Neuronal stem cell (in vitro differentiated cells): ENCODE measurements at regions not wholly inside any gene's neighbourhood (a gene's known extent, or its start where the extent isn't known, plus 50 kb on each side); places are given as distances from the start of the nearest gene placed in this dataset.
A peak's percentile ranks its signal among the peaks of the same experiment; 100 is the strongest.

Experiments
- DNase-seq: peaks from one replicate; pipeline ENCODE4 v3.0.0-alpha.2; 2013; ENCODE audit warnings: low spot score
- H2AFZ ChIP-seq: one replicate; pipeline ENCODE4 v1.6.1; 2013; ENCODE audit warnings: mild to moderate bottlenecking, low read length, inconsistent platforms
- H2AK5ac ChIP-seq: 2 replicates; pipeline ENCODE4 v1.6.1; 2013; ENCODE audit warnings: low read depth, mild to moderate bottlenecking, inconsistent platforms, low read length, moderate library complexity, mixed read lengths
- H2BK120ac ChIP-seq: 2 replicates; pipeline ENCODE4 v1.6.1; 2013; ENCODE audit warnings: low read depth, mild to moderate bottlenecking, inconsistent platforms, low read length, moderate library complexity, mixed read lengths
- H2BK12ac ChIP-seq: one replicate; pipeline ENCODE4 v1.6.1; 2013; ENCODE audit warnings: low read length, inconsistent platforms
- H2BK15ac ChIP-seq: 2 replicates; pipeline ENCODE4 v1.6.1; 2013; ENCODE audit warnings: mild to moderate bottlenecking, low read length, inconsistent platforms, mixed read lengths
- H2BK5ac ChIP-seq: one replicate; pipeline ENCODE4 v1.6.1; 2013; ENCODE audit warnings: inconsistent platforms, mild to moderate bottlenecking, low read length, moderate library complexity
- H3K14ac ChIP-seq: one replicate; pipeline ENCODE4 v1.6.1; 2013; ENCODE audit warnings: low read length, inconsistent platforms
- H3K18ac ChIP-seq: 2 replicates; pipeline ENCODE4 v1.6.1; 2013; ENCODE audit warnings: low read length, inconsistent platforms
- H3K23ac ChIP-seq: 2 replicates; pipeline ENCODE4 v1.6.1; 2013; ENCODE audit warnings: low read depth, mild to moderate bottlenecking, mixed read lengths, low read length, inconsistent platforms; ENCODE audit not compliant: poor library complexity
- H3K27ac ChIP-seq: replicated peaks from 3 replicates; pipeline ENCODE4 v1.5.1; 2013; ENCODE audit warnings: low read length, inconsistent platforms
- H3K27me3 ChIP-seq, 3 experiments: 2 replicates each; pipeline ENCODE4 v1.6.1; 2013; ENCODE audit warnings: low read length in 3 of 3, mild to moderate bottlenecking in 2 of 3, inconsistent platforms in 1 of 3, low read depth in 1 of 3, mixed read lengths in 1 of 3, moderate library complexity in 1 of 3; ENCODE audit not compliant: control insufficient read depth in 3 of 3, insufficient read depth in 3 of 3
- H3K36me3 ChIP-seq, 2 donors: replicated peaks in 1 of 2; 2 replicates each; pipeline ENCODE4 v1.6.1; 2013; ENCODE audit warnings: low read length in 2 of 2; ENCODE audit not compliant: control insufficient read depth in 2 of 2, insufficient read depth in 2 of 2
- H3K4ac ChIP-seq: 2 replicates; pipeline ENCODE4 v1.6.1; 2013; ENCODE audit warnings: inconsistent platforms, mild to moderate bottlenecking, low read length, moderate library complexity
- H3K4me1 ChIP-seq, 2 donors: 1 replicate in 1 of 2; 2 replicates in 1 of 2; pipeline ENCODE4 v1.6.1; 2013; ENCODE audit warnings: low read length in 2 of 2, low read depth in 1 of 2; ENCODE audit not compliant: control insufficient read depth in 2 of 2, insufficient read depth in 1 of 2
- H3K4me2 ChIP-seq: one replicate; pipeline ENCODE4 v1.6.1; 2013; ENCODE audit warnings: mild to moderate bottlenecking, low read length, inconsistent platforms; ENCODE audit not compliant: insufficient read depth, poor library complexity, severe bottlenecking
- H3K4me3 ChIP-seq, 2 donors: 2 replicates each; pipeline ENCODE4 v1.5.1; 2013; ENCODE audit warnings: low read length in 2 of 2, mild to moderate bottlenecking in 2 of 2, inconsistent platforms in 1 of 2, moderate library complexity in 1 of 2
- H3K79me1 ChIP-seq: one replicate; pipeline ENCODE4 v1.6.1; 2013; ENCODE audit warnings: low read depth, mild to moderate bottlenecking, inconsistent platforms, low read length, moderate library complexity
- H3K9ac ChIP-seq: one replicate; pipeline ENCODE4 v1.6.1; 2013; ENCODE audit warnings: mild to moderate bottlenecking, low read depth, low read length, inconsistent platforms; ENCODE audit not compliant: poor library complexity
- H3K9me3 ChIP-seq, 2 donors: replicated peaks in 1 of 2; 2 replicates each; pipeline versions ENCODE3 to v1.6.1; 2013; ENCODE audit warnings: low read length in 2 of 2, mild to moderate bottlenecking in 2 of 2, inconsistent platforms in 1 of 2, low read depth in 1 of 2, mixed read lengths in 1 of 2, moderate library complexity in 1 of 2; ENCODE audit not compliant: control insufficient read depth in 2 of 2, insufficient read depth in 1 of 2
- H4K8ac ChIP-seq: one replicate; pipeline ENCODE4 v1.6.1; 2013; ENCODE audit warnings: low read depth, mild to moderate bottlenecking, inconsistent platforms, low read length, moderate library complexity
- H4K91ac ChIP-seq: one replicate; pipeline ENCODE4 v1.6.1; 2013; ENCODE audit warnings: low read length, low read depth, mild to moderate bottlenecking, inconsistent platforms; ENCODE audit not compliant: poor library complexity
- WGBS, 2 donors: extraction: QIAGEN DNeasy Blood & Tissue Kit; methylation state at CpG; one replicate each; pipeline ENCODE4 v1.1.7; 2013; ENCODE audit warnings: missing lambda C conversion rate in 2 of 2, mixed read lengths in 1 of 2; ENCODE audit not compliant: insufficient read length in 2 of 2, insufficient replicate concordance in 1 of 2; ENCODE audit errors: extremely low coverage in 2 of 2; 5-methylcytosine and 5-hydroxymethylcytosine counted together

DNA sequence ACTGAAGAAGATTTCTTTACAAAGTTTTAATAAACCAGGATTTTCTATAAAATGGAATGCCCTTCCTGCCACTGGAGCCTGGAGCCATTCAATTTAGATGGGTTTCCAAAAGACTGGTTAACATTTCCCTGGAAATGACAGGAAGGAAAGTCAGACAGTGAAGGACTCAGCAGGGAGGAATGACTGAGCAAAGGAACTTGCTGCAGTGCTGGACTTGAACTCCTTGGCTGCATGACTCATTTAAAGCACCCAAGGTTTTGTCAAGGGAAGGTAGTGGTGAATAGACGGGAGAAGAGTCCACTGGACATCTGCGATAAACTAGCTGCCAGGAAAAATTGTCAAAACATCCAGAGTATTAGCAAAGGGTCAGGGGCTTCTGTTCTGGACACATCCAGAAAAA lies 163.8 kb upstream of the SLC28A3 start:
- Histone ChIP-seq H3K4me2 (no peak overlapping the region), H3K23ac (no peak overlapping the region), H3K9ac (no peak overlapping the region), H3K4me1 (peaks cover 0 to 5% of the 10 kb centered on the region in 2 donors), H3K4ac (no peak overlapping the region), H3K14ac (no peak overlapping the region), H4K91ac (no peak overlapping the region), H2BK5ac (no peak overlapping the region), H3K9me3 (peaks cover 0 to 1% of the 10 kb centered on the region in 2 donors), H2AFZ (no peak overlapping the region), H2AK5ac (no peak overlapping the region), H3K79me1 (no peaks in the 10 kb centered on the region), H3K4me3 (no peak overlapping the region), H2BK15ac (no peak overlapping the region), H3K18ac (no peak overlapping the region), H3K27me3 (no peaks in the 10 kb centered on the region), H2BK12ac (no peak overlapping the region), H4K8ac (no peak overlapping the region), H2BK120ac (no peak overlapping the region), H3K27ac (no peak overlapping the region), H3K36me3 (no peaks in the 10 kb centered on the region)
- no CpG with 5 or more reads among the region's 2 CpGs for WGBS, 2 donors
- no peak for DNase-seq

- no peak overlapping the region for H3K23ac ChIP-seq
- no peak overlapping the region for H2BK12ac ChIP-seq
- H2BK5ac ChIP-seq = no peak overlapping the region
- H3K14ac ChIP-seq = no peak overlapping the region
- no peak for DNase-seq
- no peak overlapping the region for H4K8ac ChIP-seq
- no peak overlapping the region for H4K91ac ChIP-seq
- H3K18ac ChIP-seq = no peak overlapping the region
- H3K36me3 ChIP-seq = no peaks in the 10 kb centered on the region
- H3K27me3 ChIP-seq = no peaks in the 10 kb centered on the region
- H3K4me1 ChIP-seq = no peaks in the 10 kb centered on the region
- WGBS, 2 donors = no CpG with 5 or more reads among the region's 2 CpGs
- H3K27ac ChIP-seq = no peak overlapping the region
- H2BK15ac ChIP-seq = no peak overlapping the region
- no peak overlapping the region for H2AK5ac ChIP-seq
- no peak overlapping the region for H2AFZ ChIP-seq
- no peak overlapping the region for H3K9ac ChIP-seq
- no peak overlapping the region for H3K4ac ChIP-seq
- no peaks in the 10 kb centered on the region for H3K79me1 ChIP-seq
- no peak overlapping the region for H3K4me2 ChIP-seq
- H3K9me3 ChIP-seq = no peaks in the 10 kb centered on the region
- H3K4me3 ChIP-seq = no peak overlapping the region
- H2BK120ac ChIP-seq = no peak overlapping the region
These were observed 157.9 kb upstream of the NTRK2 start for GRCh38 chr9:84511651-84512050.

DNA sequence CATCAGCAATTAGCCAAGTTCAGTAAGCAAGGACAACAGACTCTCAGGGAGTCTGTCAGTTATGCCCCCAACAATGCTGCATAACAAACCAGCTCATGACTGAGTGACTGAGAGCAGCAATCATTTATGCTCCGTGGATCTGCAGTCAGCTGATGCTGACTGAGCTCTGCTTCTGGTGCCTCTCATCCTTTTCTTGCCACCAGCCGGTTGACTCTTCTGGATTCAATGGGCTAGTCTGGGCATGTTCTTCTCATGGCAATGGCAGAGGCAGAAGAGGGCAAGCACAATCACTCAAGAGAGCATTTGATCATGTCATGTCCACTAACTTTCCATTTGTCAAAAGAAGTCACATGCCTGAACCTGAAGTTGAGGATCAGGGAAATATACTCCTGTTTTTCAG lies 157.0 kb upstream of the NTRK2 start:
- H4K8ac ChIP-seq = no peak overlapping the region

GRCh38 chr9:84513473-84513872 lies 156.1 kb upstream of the NTRK2 start:
- DNase-seq = no peak
- WGBS, 2 donors = no CpG with 5 or more reads among the region's 1 CpG
- Histone ChIP-seq H3K9ac (no peak overlapping the region), H3K79me1 (no peaks in the 10 kb centered on the region), H3K23ac (no peak overlapping the region), H2AFZ (no peak overlapping the region), H2BK15ac (no peak overlapping the region), H3K4me3 (no peak overlapping the region), H2AK5ac (no peak overlapping the region), H3K18ac (no peak overlapping the region), H2BK120ac (no peak overlapping the region), H3K9me3 (peaks cover 0 to 5% of the 10 kb centered on the region in 2 donors), H3K4me2 (no peak overlapping the region), H3K27ac (no peak overlapping the region), H3K4me1 (no peaks in the 10 kb centered on the region), H3K14ac (no peak overlapping the region), H3K36me3 (peaks cover 0 to 1% of the 10 kb centered on the region in 2 donors), H3K27me3 (no peaks in the 10 kb centered on the region), H2BK5ac (no peak overlapping the region), H4K8ac (no peak overlapping the region), H3K4ac (no peak overlapping the region), H2BK12ac (no peak overlapping the region), H4K91ac (no peak overlapping the region)

More for the DNA sequence above, 157.0 kb upstream of the NTRK2 start:
- Histone ChIP-seq H2BK5ac (no peak overlapping the region), H2AK5ac (no peak overlapping the region), H3K4me2 (no peak overlapping the region), H3K36me3 (no peaks in the 10 kb centered on the region), H3K18ac (no peak overlapping the region), H3K23ac (no peak overlapping the region), H2BK15ac (no peak overlapping the region), H2BK12ac (no peak overlapping the region), H3K27me3 (no peaks in the 10 kb centered on the region), H2BK120ac (no peak overlapping the region), H3K14ac (no peak overlapping the region), H3K9ac (no peak overlapping the region), H2AFZ (peak overlapping the region; percentile 11), H3K4me3 (no peak overlapping the region), H3K79me1 (no peaks in the 10 kb centered on the region), H3K4me1 (no peaks in the 10 kb centered on the region), H3K4ac (no peak overlapping the region), H3K9me3 (peaks cover 0 to under 1% of the 10 kb centered on the region in 2 donors), H4K91ac (no peak overlapping the region), H3K27ac (no peak overlapping the region)
- no CpG with 5 or more reads among the region's 2 CpGs for WGBS, 2 donors
- no peak for DNase-seq
